GM19467 (cell line): ENCODE measurements at regions not wholly inside any gene's neighbourhood (a gene's known extent, or its start where the extent isn't known, plus 50 kb on each side); places are given as distances from the start of the nearest gene placed in this dataset.

Source experiments
- ATAC-seq: cut with Tn5 transposase; IDR thresholded peaks from one replicate; pipeline ENCODE4 v1.9.1; 2021; ENCODE audit warnings: mild to moderate bottlenecking, moderate library complexity; ENCODE audit not compliant: unreplicated experiment

DNA sequence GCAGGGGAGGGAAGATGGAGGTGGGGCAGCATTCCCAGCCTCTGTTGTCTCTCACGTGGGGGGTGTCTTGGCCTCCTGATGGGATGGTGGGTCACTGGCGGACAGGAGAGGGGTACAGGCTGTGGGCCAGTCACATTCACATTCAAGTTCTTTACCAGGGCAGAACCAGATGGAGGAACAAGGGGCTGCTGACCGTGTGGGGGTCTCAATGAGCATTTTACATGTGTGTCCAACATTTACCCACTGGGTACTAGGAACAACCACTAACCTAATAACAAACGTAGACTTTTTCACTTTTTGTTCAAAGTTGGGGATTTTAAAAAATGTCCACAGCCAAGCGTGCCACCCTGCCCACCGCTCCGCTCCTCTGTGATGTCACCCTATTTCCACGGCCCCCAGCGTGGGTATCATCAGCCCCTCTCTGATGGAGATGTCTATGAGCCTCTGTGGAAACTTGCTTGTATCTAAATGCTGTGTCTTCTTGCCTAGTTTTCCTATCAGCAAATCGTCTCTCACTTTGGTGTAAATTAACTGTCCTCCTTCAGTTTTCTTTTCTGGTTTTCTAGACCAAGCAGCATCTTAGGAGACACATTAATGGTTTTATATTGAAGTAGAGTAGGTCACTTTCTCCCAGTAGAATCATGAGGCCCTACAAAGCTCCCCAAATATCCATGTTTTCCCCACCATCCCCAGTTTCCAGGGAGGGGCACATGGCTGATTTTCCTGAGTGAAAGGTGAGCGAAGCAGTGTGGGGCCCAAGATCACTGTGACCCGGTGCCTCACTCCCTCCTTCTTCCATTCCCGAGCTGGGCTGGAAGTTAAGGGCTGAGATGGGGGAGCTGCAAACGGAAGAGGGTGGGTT lies 936.7 kb downstream of the BRD1 start:
- ATAC-seq = no peak

DNA sequence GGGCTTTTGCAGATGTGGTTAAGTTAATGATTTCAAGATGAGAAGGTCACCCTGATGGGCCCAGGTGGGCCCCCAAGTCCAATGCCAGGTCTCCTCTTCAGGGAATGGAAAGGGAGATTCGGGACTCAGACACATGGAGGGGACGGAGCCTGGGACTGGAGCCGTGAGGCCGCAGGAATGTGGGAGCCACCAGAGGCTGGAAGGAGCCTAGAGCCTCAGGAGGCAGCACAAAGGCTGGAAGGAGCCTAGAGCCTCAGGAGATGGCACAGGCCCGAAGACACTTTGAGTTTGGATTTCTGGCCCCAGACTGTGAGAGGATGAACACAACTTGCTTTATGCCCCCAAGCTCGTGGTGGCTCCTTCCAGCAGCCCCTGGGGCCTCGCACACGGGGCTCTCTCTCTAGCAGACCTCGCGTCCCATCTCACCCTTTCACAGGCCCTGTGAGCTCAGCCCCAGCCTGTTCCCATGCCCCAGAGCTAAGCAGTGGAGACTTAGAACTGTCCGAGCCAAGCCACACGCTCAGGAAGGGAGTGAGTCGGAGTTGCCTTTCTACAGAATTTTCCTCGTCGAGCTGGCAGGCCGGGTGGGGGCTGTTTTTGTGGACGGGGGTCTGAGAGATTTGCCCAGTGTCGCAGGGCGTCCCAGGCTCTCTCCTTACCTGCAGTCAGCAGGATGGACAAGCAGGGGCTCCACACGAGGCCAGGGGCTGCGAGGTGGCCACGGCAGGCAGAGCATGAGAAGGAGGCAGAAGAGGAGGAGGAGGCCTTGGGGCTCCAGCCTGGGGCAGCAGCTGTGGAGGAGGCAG lies 937.6 kb downstream of the BRD1 start:
- no peak for ATAC-seq

GRCh38 chr22:48889209-48889830 lies 938.4 kb downstream of the BRD1 start:
- ATAC-seq = no peak

- ATAC-seq = no peak
Observed at GRCh38 chr22:48888466-48889208, 939.0 kb downstream of the BRD1 start.

- no peak for ATAC-seq
Observed at GRCh38 chr22:48887394-48888332, 940.0 kb downstream of the BRD1 start.

GRCh38 chr22:48886604-48887393 lies 940.9 kb downstream of the BRD1 start:
- ATAC-seq = no peak

DNA sequence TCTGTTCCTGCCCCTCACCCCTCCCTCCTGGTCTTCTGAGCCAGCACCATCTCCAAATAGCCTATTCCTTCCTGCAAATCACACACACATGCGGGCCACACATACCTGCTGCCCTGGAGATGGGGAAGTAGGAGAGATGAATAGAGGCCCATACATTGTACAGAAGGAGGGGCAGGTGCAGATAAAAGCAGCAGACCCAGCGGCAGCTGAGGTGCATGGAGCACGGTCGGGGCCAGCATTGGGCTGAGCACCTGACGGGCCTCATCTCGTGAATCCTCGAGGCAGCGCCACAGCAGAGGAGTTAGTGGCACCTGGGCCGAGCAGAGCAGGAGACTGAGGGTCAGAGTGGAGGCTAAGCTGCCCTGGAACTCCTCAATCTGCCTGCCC lies 941.8 kb downstream of the BRD1 start:
- ATAC-seq = no peak

GRCh38 chr22:48885271-48885918 lies 942.3 kb downstream of the BRD1 start:
- ATAC-seq = no peak

GRCh38 chr22:48884786-48885185 lies 942.9 kb downstream of the BRD1 start:
- no peak for ATAC-seq

GRCh38 chr22:48884324-48884723 lies 943.3 kb downstream of the BRD1 start:
- no peak for ATAC-seq

DNA sequence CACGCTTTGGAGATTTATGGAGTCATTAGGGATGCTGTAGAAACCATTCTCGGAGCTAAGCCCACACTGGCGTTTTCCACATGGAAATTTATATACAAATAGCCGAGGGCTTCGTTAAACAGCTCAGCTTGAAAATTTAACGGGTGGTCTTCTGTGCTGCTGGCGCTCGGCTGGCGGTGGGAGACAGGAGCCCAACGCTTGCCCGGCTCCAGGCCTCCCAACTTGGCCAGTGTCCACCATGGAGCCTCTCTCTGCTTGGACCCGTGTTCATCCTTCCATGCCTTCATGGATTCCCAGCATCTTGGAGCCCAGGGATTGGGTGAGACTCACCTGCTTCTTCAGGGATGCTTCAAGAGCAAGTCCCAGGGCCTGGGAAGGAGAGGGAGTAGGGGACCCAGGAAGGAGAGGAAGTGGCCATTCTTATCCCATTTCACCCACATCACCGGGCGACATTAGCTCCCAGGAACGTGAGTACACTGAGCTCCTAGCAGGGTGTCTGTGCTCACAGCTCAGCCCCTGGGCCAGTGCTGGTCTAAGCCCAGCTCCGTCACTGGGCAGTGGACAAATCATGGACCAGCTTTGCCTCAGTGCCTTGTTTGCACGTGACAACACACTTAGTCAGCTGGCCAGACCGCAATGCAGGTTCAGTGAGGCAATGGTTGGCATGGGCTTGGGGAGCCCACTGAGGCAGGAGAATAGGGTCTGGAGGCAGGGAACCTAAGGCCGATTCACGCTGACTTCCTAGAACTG lies 944.3 kb downstream of the BRD1 start:
- no peak for ATAC-seq

DNA sequence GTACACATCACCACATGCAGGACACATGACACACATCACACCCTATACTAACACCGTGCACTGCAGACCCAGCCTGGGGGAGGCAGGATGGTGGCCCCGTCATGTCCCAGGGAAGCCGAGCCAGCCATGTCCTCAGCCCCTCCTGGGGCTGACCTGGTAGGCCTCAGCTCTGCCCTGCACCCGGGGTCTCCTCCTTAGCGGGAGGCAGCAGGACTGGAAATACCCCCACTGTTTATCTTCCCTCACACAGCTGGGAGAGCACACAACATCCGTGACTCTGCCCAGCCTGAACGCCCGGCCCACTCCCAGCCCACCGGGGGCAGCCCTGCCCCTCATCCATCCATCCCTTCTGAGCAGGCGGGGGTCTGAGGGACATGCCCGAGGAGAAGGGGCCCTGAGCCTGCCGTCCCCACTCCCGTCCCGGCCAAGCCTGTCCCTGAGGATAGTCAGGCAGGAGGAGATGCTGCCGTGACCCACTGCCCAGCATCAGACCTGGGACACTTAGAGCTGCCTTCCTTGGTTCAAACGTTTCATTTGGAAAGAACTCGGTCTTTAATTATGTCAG lies 945.0 kb downstream of the BRD1 start:
- no peak for ATAC-seq

DNA sequence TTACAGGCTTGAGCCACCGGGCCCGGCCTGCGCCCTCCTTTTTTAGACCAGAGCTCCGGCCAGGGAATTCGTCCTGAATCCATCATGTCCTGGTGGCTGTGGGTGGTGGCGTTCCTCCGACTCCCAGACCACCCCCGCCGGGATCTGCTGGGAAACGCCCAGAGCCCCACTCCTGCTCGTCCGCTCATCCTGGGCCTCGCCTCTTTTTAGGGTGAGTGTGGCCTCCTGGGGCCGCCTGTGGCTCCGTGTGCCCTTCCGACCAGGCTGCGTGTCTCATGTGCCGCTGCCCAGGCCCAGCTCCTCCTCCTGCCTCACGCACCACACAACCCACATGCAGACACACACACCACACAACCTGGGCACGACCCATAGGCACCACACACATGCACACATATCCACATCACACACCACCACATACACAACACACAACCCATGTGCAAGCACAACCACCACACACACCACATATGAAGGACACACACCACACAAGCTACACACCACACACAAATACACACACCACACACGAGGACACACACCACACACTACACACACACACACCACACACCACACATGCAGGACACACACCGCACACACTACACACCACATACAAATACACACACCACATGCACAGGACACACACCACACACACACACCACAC lies 946.2 kb downstream of the BRD1 start:
- ATAC-seq = no peak

GRCh38 chr22:48880749-48881148 lies 946.9 kb downstream of the BRD1 start:
- no peak for ATAC-seq

- no peak for ATAC-seq
Observed at GRCh38 chr22:48876951-48877350, 950.7 kb downstream of the BRD1 start.

GRCh38 chr22:48874956-48875355 lies 952.7 kb downstream of the BRD1 start:
- no peak for ATAC-seq

DNA sequence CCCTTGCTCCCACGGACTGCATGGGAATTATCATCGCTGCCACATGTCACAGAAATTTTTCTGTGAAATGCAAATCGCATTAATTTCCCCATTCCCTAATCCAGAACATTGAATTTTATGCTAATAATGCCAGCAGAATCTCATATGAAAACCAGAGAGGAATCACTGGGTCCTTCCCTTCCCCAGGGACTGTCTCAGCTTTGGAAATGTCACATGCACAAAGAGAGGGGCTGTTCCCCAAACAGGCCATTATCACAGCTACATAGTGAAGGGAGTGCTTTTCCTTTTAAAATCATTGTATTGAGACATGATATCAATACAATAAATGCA lies 954.5 kb downstream of the BRD1 start:
- no peak for ATAC-seq
